UCSD-AML1 (cell line): ENCODE measurements at regions not wholly inside any gene's neighbourhood (a gene's known extent, or its start where the extent isn't known, plus 50 kb on each side); places are given as distances from the start of the nearest gene placed in this dataset.

Experiments used
- DNase-seq: peaks from one replicate; lab custom pipeline; 2025; ENCODE audit not compliant: unreplicated experiment; lab: John Stamatoyannopoulos, UW

- no peak for DNase-seq
Measured at GRCh38 chr3:74352166-74352565, 262.3 kb downstream of the CNTN3 start.

- DNase-seq: no peak
Measured at GRCh38 chr3:74351213-74351612, 263.2 kb downstream of the CNTN3 start.

- DNase-seq: no peak
Measured at GRCh38 chr3:74349015-74349414, 265.4 kb downstream of the CNTN3 start.

- DNase-seq: no peak
Measured at GRCh38 chr3:74347563-74348268, 266.7 kb downstream of the CNTN3 start.

GRCh38 chr3:74346896-74347295, 267.6 kb downstream of the CNTN3 start:
- no peak for DNase-seq

- DNase-seq: no peak
Measured at GRCh38 chr3:74345701-74346100, 268.8 kb downstream of the CNTN3 start.

- no peak for DNase-seq
Measured at GRCh38 chr3:74344865-74345440, 269.5 kb downstream of the CNTN3 start.

- no peak for DNase-seq
Measured at GRCh38 chr3:74343391-74343790, 271.1 kb downstream of the CNTN3 start.

GRCh38 chr3:74338998-74339397, 275.5 kb downstream of the CNTN3 start:
- DNase-seq: no peak

GRCh38 chr3:74332165-74332564, 282.3 kb downstream of the CNTN3 start:
- DNase-seq: no peak

- DNase-seq: no peak
Measured at GRCh38 chr3:74331711-74332110, 282.7 kb downstream of the CNTN3 start.

GRCh38 chr3:74329096-74329495, 285.4 kb downstream of the CNTN3 start:
- DNase-seq: no peak

GRCh38 chr3:74328435-74328834, 286.0 kb downstream of the CNTN3 start:
- no peak for DNase-seq

GRCh38 chr3:74315291-74315690, 299.2 kb downstream of the CNTN3 start:
- no peak for DNase-seq

- DNase-seq: no peak
Measured at GRCh38 chr3:74314696-74315095, 299.8 kb downstream of the CNTN3 start.

- no peak for DNase-seq
Measured at GRCh38 chr3:74309716-74310115, 304.7 kb downstream of the CNTN3 start.

GRCh38 chr3:74304424-74304823, 310.0 kb downstream of the CNTN3 start:
- DNase-seq: no peak

GRCh38 chr3:74303711-74304110, 310.7 kb downstream of the CNTN3 start:
- DNase-seq: no peak

- DNase-seq: no peak
Measured at GRCh38 chr3:74302969-74303368, 311.5 kb downstream of the CNTN3 start.

- no peak for DNase-seq
Measured at GRCh38 chr3:74302281-74302680, 312.2 kb downstream of the CNTN3 start.

- no peak for DNase-seq
Measured at GRCh38 chr3:74301056-74301455, 313.4 kb downstream of the CNTN3 start.

- DNase-seq: no peak
Measured at GRCh38 chr3:74295479-74295878, 319.0 kb downstream of the CNTN3 start.

GRCh38 chr3:74288761-74289160, 325.7 kb downstream of the CNTN3 start:
- DNase-seq: no peak
